Activated CD8-positive, alpha-beta T cell treated with anti-CD3 and anti-CD28 coated beads for 36 hours (primary cell): ENCODE measurements at regions not wholly inside any gene's neighbourhood (a gene's known extent, or its start where the extent isn't known, plus 50 kb on each side); places are given as distances from the start of the nearest gene placed in this dataset.

Source experiments
- ATAC-seq: fragments of 200-7000 bp; cut with Tn5 transposase; one replicate; pipeline ENCODE4 v1.10.0; 2021; ENCODE audit warnings: mild to moderate bottlenecking, moderate library complexity
- CTCF ChIA-PET: fragments of 350-600 bp; sonication (Branson Sonifier 250); formaldehyde crosslinking; loops from one replicate; lab custom pipeline; 2021; ENCODE audit warnings: antibody characterized with exemption; lab: Charles Lee
- POLR2A ChIA-PET: fragments of 350-600 bp; sonication (Branson Sonifier 250); formaldehyde crosslinking; loops from one replicate; lab custom pipeline; 2021; ENCODE audit warnings: antibody characterized with exemption; lab: Charles Lee
- DNase-seq: peaks from one replicate; pipeline ENCODE4 v3.0.0-alpha.2; 2020
- H3K27ac Mint-ChIP-seq: one replicate; pipeline ENCODE4 v1.8.0; 2021; ENCODE audit warnings: mild to moderate bottlenecking, mixed read lengths
- H3K27me3 Mint-ChIP-seq: one replicate; pipeline ENCODE4 v1.8.0; 2021; ENCODE audit warnings: mixed read lengths
- H3K36me3 Mint-ChIP-seq: one replicate; pipeline ENCODE4 v1.8.0; 2021; ENCODE audit warnings: low read depth, mixed read lengths
- H3K4me1 Mint-ChIP-seq: one replicate; pipeline ENCODE4 v1.8.0; 2021; ENCODE audit warnings: low read depth, mixed read lengths
- H3K4me3 Mint-ChIP-seq: one replicate; pipeline ENCODE4 v1.8.0; 2021; ENCODE audit warnings: mild to moderate bottlenecking, moderate library complexity, mixed read lengths
- H3K9me3 Mint-ChIP-seq: one replicate; pipeline ENCODE4 v1.8.0; 2021; ENCODE audit warnings: mixed read lengths
- CTCF ChIP-seq: fragments of 200-600 bp; IDR thresholded peaks from one replicate; pipeline ENCODE4 v1.8.0; 2022; ENCODE audit warnings: antibody characterized with exemption, mild to moderate bottlenecking
- intact Hi-C: fragments of 100-400 bp; cut with micrococcal nuclease; formaldehyde crosslinking; loops from one replicate; pipeline ENCODE4 v1.10.0; 2022

GRCh38 chr14:84850595-84850994 lies 679.3 kb upstream of the FLRT2 start:
- Mint-ChIP-seq H3K9me3 (peaks cover 10% of the 10 kb centered on the region), H3K36me3 (no peaks in the 10 kb centered on the region)

GRCh38 chr14:84856751-84857534 lies 673.0 kb upstream of the FLRT2 start:
- ChIA-PET CTCF (no interaction called here), POLR2A (no interaction called here)
- Mint-ChIP-seq H3K27me3 (no peaks in the 10 kb centered on the region), H3K9me3 (peaks cover 13% of the 10 kb centered on the region), H3K4me1 (no peaks in the 10 kb centered on the region), H3K36me3 (no peaks in the 10 kb centered on the region), H3K27ac (no peak overlapping the region), H3K4me3 (no peak overlapping the region)
- no peak for ATAC-seq
- DNase-seq: no peak
- intact Hi-C loops: no loop called here
- no peak for TF ChIP-seq CTCF

More at GRCh38 chr14:84850595-84850994, 679.3 kb upstream of the FLRT2 start:
- no peaks in the 10 kb centered on the region for H3K4me1 Mint-ChIP-seq
- H3K4me3 Mint-ChIP-seq: no peak overlapping the region
- no peak for DNase-seq
- no peak overlapping the region for H3K27ac Mint-ChIP-seq
- no peaks in the 10 kb centered on the region for H3K27me3 Mint-ChIP-seq
- intact Hi-C loops: no loop called here
- ATAC-seq: no peak
- POLR2A ChIA-PET: no interaction called here
- CTCF ChIA-PET: no interaction called here
- TF ChIP-seq CTCF: no peak

- Mint-ChIP-seq H3K4me1 (no peaks in the 10 kb centered on the region), H3K27ac (no peak overlapping the region), H3K4me3 (no peak overlapping the region), H3K27me3 (no peaks in the 10 kb centered on the region), H3K9me3 (peaks cover 13% of the 10 kb centered on the region), H3K36me3 (no peaks in the 10 kb centered on the region)
- ATAC-seq: no peak
- ChIA-PET CTCF (no interaction called here), POLR2A (no interaction called here)
- no peak for TF ChIP-seq CTCF
- no peak for DNase-seq
- intact Hi-C loops: no loop called here
Measured at GRCh38 chr14:84857571-84857970, 672.4 kb upstream of the FLRT2 start.

GRCh38 chr14:84859116-84859515 lies 670.8 kb upstream of the FLRT2 start:
- no peak for ATAC-seq
- POLR2A ChIA-PET: no interaction called here

More at GRCh38 chr14:84859116-84859515, 670.8 kb upstream of the FLRT2 start:
- Mint-ChIP-seq H3K36me3 (no peaks in the 10 kb centered on the region), H3K9me3 (peaks cover 18% of the 10 kb centered on the region), H3K4me3 (no peak overlapping the region), H3K27me3 (no peaks in the 10 kb centered on the region), H3K27ac (no peak overlapping the region), H3K4me1 (no peaks in the 10 kb centered on the region)
- intact Hi-C loops: no loop called here
- no peak for TF ChIP-seq CTCF
- no peak for DNase-seq
- CTCF ChIA-PET: no interaction called here
